ENCODE measurements at regions not wholly inside any gene's neighbourhood (a gene's known extent, or its start where the extent isn't known, plus 50 kb on each side); places are given as distances from the start of the nearest gene placed in this dataset.

GRCh38 chr2:59583173-59583765 lies 970.2 kb downstream of the BCL11A start:
- FAIRE-seq (no peak), DNase-seq (ENCODE audit: low read depth, low spot score) (no peak), ATAC-seq (no peak)
- H3K79me2 ChIP-seq (ENCODE audit: control insufficient read depth, insufficient read depth, low read length), result no peaks in the 10 kb centered on the region
- H3K9ac ChIP-seq (ENCODE audit: control insufficient read depth, insufficient read depth, low read length), result no peak overlapping the region
- in situ Hi-C loops (cut with MboI) (no loop called here), intact Hi-C loops (cut with micrococcal nuclease; ENCODE audit: unreplicated experiment) (no loop called here)
- H3K27me3 ChIP-seq (replicated peaks in 1 of 2; ENCODE audit: control insufficient read depth in 2 of 2, insufficient read depth in 2 of 2, low read length in 1 of 2), result no peaks in the 10 kb centered on the region
- no peak overlapping the region for H2AFZ ChIP-seq (ENCODE audit: control insufficient read depth, low read depth, low read length)
- TF ChIP-seq BCL3 (IDR thresholded peaks at IDR 0.05; ENCODE audit: borderline replicate concordance, insufficient read depth, low read depth, low read length, poor library complexity, severe bottlenecking), result no peak
- no peak for TF ChIP-seq NFYA (IDR thresholded peaks at IDR 0.05; ENCODE audit: borderline replicate concordance, low read depth, low read length)
- no peak for TF ChIP-seq RB1 (IDR thresholded peaks at IDR 0.05; ENCODE audit: borderline replicate concordance)
- no peak for TF ChIP-seq CHD2 (IDR thresholded peaks at IDR 0.05; ENCODE audit: borderline replicate concordance, low read depth, low read length)
- no peak for TF ChIP-seq ATF2 (IDR thresholded peaks at IDR 0.05; ENCODE audit: low read length)
- TF ChIP-seq USF2 (IDR thresholded peaks at IDR 0.05; ENCODE audit: borderline replicate concordance, low read depth, low read length), result no peak
- no peak for TF ChIP-seq PRDM15 (CRISPR knock-in tag; IDR thresholded peaks at IDR 0.05)
- TF ChIP-seq KAT2A (conservative IDR thresholded peaks at IDR 0.05; ENCODE audit: control insufficient read depth, low read depth, low read length), result no peak
- no peak for TF ChIP-seq ZNF622 (IDR thresholded peaks at IDR 0.05)
- TF ChIP-seq ATF7 (IDR thresholded peaks at IDR 0.05; ENCODE audit: low read depth), result no peak
- no peak for TF ChIP-seq E2F8 (IDR thresholded peaks at IDR 0.05; ENCODE audit: low read depth, partially characterized antibody)
- no peak for TF ChIP-seq MTA3 (IDR thresholded peaks at IDR 0.05; ENCODE audit: borderline replicate concordance, low read length)
- TF ChIP-seq TBL1XR1 (IDR thresholded peaks at IDR 0.05; ENCODE audit: low read depth, low read length), result no peak
- H4K20me1 ChIP-seq (ENCODE audit: control insufficient read depth, insufficient read depth), result no peaks in the 10 kb centered on the region
- 69% methylated on average over 3 of the region's 3 CpGs for WGBS (ENCODE audit: insufficient coverage, insufficient replicate concordance, low lambda C conversion rate, missing lambda C conversion rate)
- no peak overlapping the region for H3K4me3 ChIP-seq
- ChIA-PET SMC1A (ENCODE audit: uncharacterized antibody, unreplicated experiment) (no interaction called here), RAD21 (ENCODE audit: unreplicated experiment) (no interaction called here), CTCF (no interaction called here), POLR2A (interaction anchor here (0.6 kb wide), 1 partner anchor 114 kb away, joined by 3 read pairs; no protein-coding TSS in a partner anchor)
- no peak overlapping the region for H3K27ac ChIP-seq (ENCODE audit: control insufficient read depth, insufficient read depth)
- no peak overlapping the region for H3K4me2 ChIP-seq (ENCODE audit: control insufficient read depth, insufficient read depth)
- no peaks in the 10 kb centered on the region for H3K36me3 ChIP-seq (ENCODE audit: control insufficient read depth in 2 of 2, insufficient read depth in 2 of 2, low read length in 1 of 2)
- no peaks in the 10 kb centered on the region for H3K4me1 ChIP-seq (ENCODE audit: control insufficient read depth, insufficient read depth, low read length)
- BruUV-seq (replicated peaks), result no TSS peak
- H3K9me3 ChIP-seq (replicated peaks; ENCODE audit: control insufficient read depth, insufficient read depth, low read length), result no peaks in the 10 kb centered on the region

Data from GM12878 (cell line).